ENCODE measurements at regions not wholly inside any gene's neighbourhood (a gene's known extent, or its start where the extent isn't known, plus 50 kb on each side); places are given as distances from the start of the nearest gene placed in this dataset.
"Not testable (repeated sequence)": the region's sequence is repeated elsewhere in the genome, so short reads cannot be mapped to it uniquely, and the experiment has no call there.

- DNase-seq (ENCODE audit: low read depth): no peak
Measured at GRCh38 chr22:48492366-48493320, 1335.0 kb downstream of the BRD1 start.

GRCh38 chr22:48491451-48491941 lies 1336.2 kb downstream of the BRD1 start:
- no peak for DNase-seq (ENCODE audit: low read depth)

- DNase-seq (ENCODE audit: low read depth): no peak
Measured at GRCh38 chr22:48490500-48491411, 1336.9 kb downstream of the BRD1 start.

- no peak for DNase-seq (ENCODE audit: low read depth)
Measured at GRCh38 chr22:48489551-48490499, 1337.8 kb downstream of the BRD1 start.

GRCh38 chr22:48488611-48489511 lies 1338.8 kb downstream of the BRD1 start:
- DNase-seq (ENCODE audit: low read depth): no peak

GRCh38 chr22:48488149-48488551 lies 1339.5 kb downstream of the BRD1 start:
- DNase-seq (ENCODE audit: low read depth): no peak

GRCh38 chr22:48486558-48486957 lies 1341.1 kb downstream of the BRD1 start:
- no peak for DNase-seq (ENCODE audit: low read depth)

- DNase-seq (ENCODE audit: low read depth): no peak
Measured at GRCh38 chr22:48486134-48486532, 1341.5 kb downstream of the BRD1 start.

GRCh38 chr22:48485149-48486133 lies 1342.2 kb downstream of the BRD1 start:
- no peak for DNase-seq (ENCODE audit: low read depth)

GRCh38 chr22:48483764-48484528 lies 1343.7 kb downstream of the BRD1 start:
- DNase-seq (ENCODE audit: low read depth): no peak

GRCh38 chr22:48482771-48483170 lies 1344.9 kb downstream of the BRD1 start:
- no peak for DNase-seq (ENCODE audit: low read depth)

- DNase-seq (ENCODE audit: low read depth): not testable (repeated sequence)
Measured at GRCh38 chr22:48482198-48482597, 1345.5 kb downstream of the BRD1 start.

- DNase-seq (ENCODE audit: low read depth): no peak
Measured at GRCh38 chr22:48481748-48482147, 1345.9 kb downstream of the BRD1 start.

- DNase-seq (ENCODE audit: low read depth): no peak
Measured at GRCh38 chr22:48478529-48479265, 1349.0 kb downstream of the BRD1 start.

- no peak for DNase-seq (ENCODE audit: low read depth)
Measured at GRCh38 chr22:48478124-48478523, 1349.5 kb downstream of the BRD1 start.

GRCh38 chr22:48477031-48477721 lies 1350.5 kb downstream of the BRD1 start:
- no peak for DNase-seq (ENCODE audit: low read depth)

- DNase-seq (ENCODE audit: low read depth): no peak
Measured at GRCh38 chr22:48476577-48476976, 1351.1 kb downstream of the BRD1 start.
